B cell (primary cell): ENCODE measurements at regions not wholly inside any gene's neighbourhood (a gene's known extent, or its start where the extent isn't known, plus 50 kb on each side); places are given as distances from the start of the nearest gene placed in this dataset.

Experiments used
- ATAC-seq: fragments of 200-7000 bp; cut with Tn5 transposase; one replicate; pipeline ENCODE4 v1.10.0; 2021; ENCODE audit warnings: low read depth, mild to moderate bottlenecking, moderate number of reproducible peaks, moderate library complexity
- CTCF ChIA-PET: fragments of 350-600 bp; sonication (Branson Sonifier 250); formaldehyde crosslinking; loops from one replicate; lab custom pipeline; 2021; ENCODE audit warnings: antibody characterized with exemption, inconsistent platforms; lab: Charles Lee
- POLR2A ChIA-PET: fragments of 350-600 bp; sonication (Branson Sonifier 250); formaldehyde crosslinking; loops from one replicate; lab custom pipeline; 2021; ENCODE audit warnings: antibody characterized with exemption; lab: Charles Lee
- DNase-seq: peaks from one replicate; pipeline ENCODE4 v3.0.0; 2013
- H2AFZ ChIP-seq: 2 replicates; pipeline ENCODE4 v1.6.1; 2012; ENCODE audit warnings: mild to moderate bottlenecking, low read depth, low read length; ENCODE audit not compliant: insufficient read depth, poor library complexity, severe bottlenecking
- H3K27ac ChIP-seq, 2 donors: 1 replicate in 1 of 2; 2 replicates in 1 of 2; pipeline ENCODE4 v1.5.1; 2012 to 2013; ENCODE audit warnings: low read length in 2 of 2, mild to moderate bottlenecking in 2 of 2, moderate library complexity in 1 of 2
- H3K27me3 ChIP-seq, 4 experiments: fragments of 200-600 bp in 1 of 4; sonication (generic) in 1 of 4; replicated peaks in 1 of 4; 1 replicate in 2 of 4; 2 replicates in 2 of 4; pipeline versions ENCODE4 v1.6.1 to v1.7.0; 2013 to 2016; ENCODE audit warnings: low read length in 3 of 4, mild to moderate bottlenecking in 2 of 4, mixed read lengths in 1 of 4, moderate library complexity in 1 of 4; ENCODE audit not compliant: insufficient read depth in 4 of 4, control insufficient read depth in 3 of 4; ENCODE audit errors: control extremely low read depth in 1 of 4
- H3K36me3 ChIP-seq, 2 experiments: replicated peaks in 1 of 2; 1 replicate in 1 of 2; 2 replicates in 1 of 2; pipeline versions ENCODE4 v1.6.1 to v1.7.1; 2013; ENCODE audit warnings: low read length in 1 of 2; ENCODE audit not compliant: insufficient read depth in 2 of 2, control insufficient read depth in 1 of 2; ENCODE audit errors: control extremely low read depth in 1 of 2, extremely low read depth in 1 of 2
- H3K4me1 ChIP-seq, 2 donors: fragments of 200-600 bp in 1 of 2; sonication (generic) in 1 of 2; 1 replicate in 1 of 2; 2 replicates in 1 of 2; pipeline versions ENCODE4 v1.5.1 to v1.6.1; 2013 to 2017; ENCODE audit warnings: low read length in 2 of 2; ENCODE audit not compliant: control insufficient read depth in 2 of 2, insufficient read depth in 2 of 2
- H3K4me2 ChIP-seq: replicated peaks from 2 replicates; pipeline ENCODE3; 2012; ENCODE audit warnings: mild to moderate bottlenecking, low read depth, low read length; ENCODE audit not compliant: poor library complexity, severe bottlenecking
- H3K4me3 ChIP-seq, 5 experiments: fragments of 200-600 bp in 1 of 5; sonication (generic) in 1 of 5; 1 replicate in 3 of 5; 2 replicates in 2 of 5; pipeline versions ENCODE4 v1.5.1 to v1.7.0; 2011 to 2016; ENCODE audit warnings: low read length in 4 of 5, mild to moderate bottlenecking in 4 of 5, low read depth in 2 of 5, control low read depth in 1 of 5, moderate library complexity in 1 of 5; ENCODE audit not compliant: insufficient read depth in 1 of 5; ENCODE audit errors: control extremely low read depth in 1 of 5, extremely low read depth in 1 of 5
- H3K79me2 ChIP-seq: fragments of 200-600 bp; sonication (generic); one replicate; pipeline ENCODE4 v1.6.0; 2016; ENCODE audit warnings: low read length; ENCODE audit not compliant: control insufficient read depth, insufficient read depth
- H3K9ac ChIP-seq: fragments of 200-600 bp; sonication (generic); 2 replicates; pipeline ENCODE4 v1.6.1; 2017; ENCODE audit warnings: mild to moderate bottlenecking, low read length, moderate library complexity
- H3K9me3 ChIP-seq, 3 donors: one replicate each; pipeline versions ENCODE4 v1.6.1 to v1.7.1; 2013; ENCODE audit warnings: low read length in 2 of 3; ENCODE audit not compliant: control insufficient read depth in 2 of 3, insufficient read depth in 1 of 3; ENCODE audit errors: control extremely low read depth in 1 of 3
- H4K20me1 ChIP-seq: 2 replicates; pipeline ENCODE4 v1.6.0; 2012; ENCODE audit warnings: mild to moderate bottlenecking, low read length; ENCODE audit not compliant: insufficient read depth, control insufficient read depth, poor library complexity, severe bottlenecking
- H3K27ac Mint-ChIP-seq: one replicate; pipeline ENCODE4 v1.8.0; 2021; ENCODE audit warnings: mixed read lengths
- H3K27me3 Mint-ChIP-seq: one replicate; pipeline ENCODE4 v1.8.0; 2021; ENCODE audit warnings: mixed read lengths
- H3K4me1 Mint-ChIP-seq: one replicate; pipeline ENCODE4 v1.8.0; 2021; ENCODE audit warnings: mixed read lengths
- H3K4me3 Mint-ChIP-seq: one replicate; pipeline ENCODE4 v1.8.0; 2021; ENCODE audit warnings: mixed read lengths
- H3K9me3 Mint-ChIP-seq: one replicate; pipeline ENCODE4 v1.8.0; 2022; ENCODE audit warnings: mixed read lengths; ENCODE audit not compliant: insufficient read depth
- CTCF ChIP-seq: fragments of 200-600 bp; IDR thresholded peaks from one replicate; pipeline ENCODE4 v1.8.0; 2022; ENCODE audit warnings: antibody characterized with exemption, mild to moderate bottlenecking
- EZH2 ChIP-seq: IDR thresholded peaks from 2 replicates; pipeline ENCODE4 v1.6.1; 2012; ENCODE audit warnings: borderline replicate concordance, low read depth, mild to moderate bottlenecking, moderate library complexity, low read length; ENCODE audit not compliant: insufficient read depth, poor library complexity, severe bottlenecking
- WGBS: methylation state at CpG from one replicate; pipeline ENCODE4 v1.1.5; 2013; ENCODE audit warnings: missing lambda C conversion rate; ENCODE audit not compliant: insufficient coverage; 5-methylcytosine and 5-hydroxymethylcytosine counted together
- intact Hi-C: fragments of 100-400 bp; cut with micrococcal nuclease; formaldehyde crosslinking; loops from one replicate; pipeline ENCODE4 v1.10.0; 2022

GRCh38 chrX:102042372-102043325 is 82.8 kb upstream of the TCEAL2 start:
- H3K4me3 ChIP-seq: no peak overlapping the region
- H3K9me3 ChIP-seq: no peaks in the 10 kb centered on the region
- H3K4me2 ChIP-seq: no peak overlapping the region
- H3K9ac ChIP-seq: no peak overlapping the region
- ChIA-PET CTCF (no interaction called here), POLR2A (no interaction called here)
- ATAC-seq (no peak), DNase-seq (no peak)
- Mint-ChIP-seq H3K4me3 (no peak overlapping the region), H3K4me1 (no peaks in the 10 kb centered on the region), H3K27me3 (no peaks in the 10 kb centered on the region), H3K9me3 (peaks cover 2% of the 10 kb centered on the region), H3K27ac (no peak overlapping the region)
- H3K27me3 ChIP-seq: no peaks in the 10 kb centered on the region
- 87% methylated on average over 2 of the region's 7 CpGs for WGBS
- TF ChIP-seq EZH2: no peak
- TF ChIP-seq CTCF: no peak
- H4K20me1 ChIP-seq: no peaks in the 10 kb centered on the region
- H3K79me2 ChIP-seq: no peaks in the 10 kb centered on the region
- H3K27ac ChIP-seq: no peak overlapping the region
- H3K36me3 ChIP-seq: no peaks in the 10 kb centered on the region
- no peaks in the 10 kb centered on the region for H3K4me1 ChIP-seq
- no peak overlapping the region for H2AFZ ChIP-seq
- intact Hi-C loops: no loop called here

GRCh38 chrX:102029026-102029425 is 96.5 kb upstream of the TCEAL2 start:
- peaks cover 3% of the 10 kb centered on the region for H3K9me3 Mint-ChIP-seq
- POLR2A ChIA-PET: no interaction called here

More at GRCh38 chrX:102029026-102029425, 96.5 kb upstream of the TCEAL2 start:
- H3K27ac ChIP-seq: no peak overlapping the region
- ATAC-seq (no peak), DNase-seq (no peak)
- no peaks in the 10 kb centered on the region for H3K27me3 ChIP-seq
- intact Hi-C loops: no loop called here
- H4K20me1 ChIP-seq: no peaks in the 10 kb centered on the region
- H3K79me2 ChIP-seq: no peaks in the 10 kb centered on the region
- H2AFZ ChIP-seq: no peak overlapping the region
- no peak overlapping the region for H3K4me2 ChIP-seq
- Mint-ChIP-seq H3K4me1 (no peaks in the 10 kb centered on the region), H3K27ac (no peak overlapping the region), H3K27me3 (no peaks in the 10 kb centered on the region), H3K4me3 (no peak overlapping the region)
- H3K9me3 ChIP-seq: peaks cover 0 to 18% (median 0%) of the 10 kb centered on the region in 3 donors
- WGBS: 67% methylated on average over 1 of the region's 2 CpGs
- CTCF ChIA-PET: no interaction called here
- TF ChIP-seq CTCF (no peak), EZH2 (no peak)
- no peak overlapping the region for H3K9ac ChIP-seq
- H3K4me1 ChIP-seq: no peaks in the 10 kb centered on the region
- no peaks in the 10 kb centered on the region for H3K36me3 ChIP-seq
- H3K4me3 ChIP-seq: no peak overlapping the region
